ENCODE measurements at regions not wholly inside any gene's neighbourhood (a gene's known extent, or its start where the extent isn't known, plus 50 kb on each side); places are given as distances from the start of the nearest gene placed in this dataset.

DNA sequence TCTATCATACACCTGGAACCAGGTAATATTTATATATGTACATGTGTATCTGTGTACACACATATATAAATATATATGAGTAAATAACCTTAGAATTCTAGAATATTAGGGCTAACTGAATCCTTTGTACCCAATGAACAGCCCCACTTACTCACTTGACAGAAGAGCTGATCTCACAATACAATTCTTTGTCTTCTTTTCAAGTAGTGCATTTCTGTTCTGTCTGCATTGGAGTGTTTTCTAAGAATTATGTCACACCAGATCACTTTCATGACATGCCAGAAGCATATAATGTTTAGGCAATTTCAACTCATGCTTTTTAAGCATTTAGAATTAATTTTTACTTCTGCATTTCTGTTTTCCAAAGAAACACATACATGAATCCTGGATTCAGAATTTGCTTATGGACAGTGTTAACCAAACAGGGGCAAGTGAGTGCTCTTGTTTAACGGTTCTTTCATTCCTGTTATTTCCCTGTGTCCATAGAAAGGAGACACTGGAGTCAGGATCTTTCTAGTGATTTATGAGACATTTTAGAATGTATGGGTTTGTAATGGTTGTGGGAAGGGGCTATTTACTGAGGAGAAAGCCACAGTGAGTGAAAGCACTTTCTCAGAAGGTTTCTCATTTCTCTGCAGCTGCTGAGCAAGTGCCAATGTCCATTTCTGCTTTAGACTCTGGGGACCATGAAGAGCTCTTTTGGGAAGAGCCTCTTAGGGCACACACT, 123.2 kb downstream of the RMI1 start:
- H3K4me1 ChIP-seq, result peaks cover 0 to 5% (median 0%) of the 10 kb centered on the region in 4 donors
- H3K4me3 ChIP-seq, result no peak overlapping the region
- TF ChIP-seq POLR2AphosphoS5 (IDR thresholded peaks at IDR 0.05), result no peak
- no peak for TF ChIP-seq POLR2A (IDR thresholded peaks at IDR 0.05)
- no peak for TF ChIP-seq CTCF (IDR thresholded peaks at IDR 0.05)
- no peak for TF ChIP-seq EP300 (IDR thresholded peaks at IDR 0.05)
- 66 to 68% methylated on average over 1 of the region's 1 CpG for WGBS, 2 donors
- no peak for DNase-seq
- H3K9me3 ChIP-seq, result no peaks in the 10 kb centered on the region
- H3K27ac ChIP-seq, result no peak overlapping the region
- H3K27me3 ChIP-seq, result peaks cover 0 to 19% (median 0%) of the 10 kb centered on the region in 3 donors
- H3K36me3 ChIP-seq, result no peaks in the 10 kb centered on the region
- intact Hi-C loops (cut with DNase I), result no loop called here

DNA sequence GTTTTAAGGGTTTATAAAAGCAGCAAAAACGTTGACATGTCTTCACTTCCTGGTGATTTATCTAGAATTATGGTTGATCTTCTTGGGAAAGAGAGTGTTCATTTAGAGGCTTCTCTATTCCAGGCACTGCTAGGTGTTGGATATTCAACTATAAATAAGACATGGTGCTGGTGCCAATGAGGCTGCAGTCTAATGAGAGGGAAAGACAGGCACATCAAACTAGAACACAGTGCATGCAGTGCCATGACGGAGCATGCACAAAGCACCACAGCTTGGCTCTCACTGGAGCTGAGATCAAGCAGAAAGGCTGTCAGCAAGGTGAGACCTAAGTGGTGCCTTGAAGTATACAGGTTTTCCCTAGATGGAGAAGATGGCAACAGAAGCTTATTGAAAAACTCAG, 126.5 kb downstream of the RMI1 start:
- H3K36me3 ChIP-seq, result no peaks in the 10 kb centered on the region
- no peak overlapping the region for H3K4me3 ChIP-seq
- peaks cover 0 to 15% (median 0%) of the 10 kb centered on the region in 3 donors for H3K27me3 ChIP-seq
- intact Hi-C loops (cut with DNase I), result no loop called here
- H3K27ac ChIP-seq, result no peak overlapping the region
- H3K9me3 ChIP-seq, result no peaks in the 10 kb centered on the region
- 69 to 76% methylated on average over 2 of the region's 2 CpGs for WGBS, 2 donors
- TF ChIP-seq POLR2A (IDR thresholded peaks at IDR 0.05) (no peak), CTCF (IDR thresholded peaks at IDR 0.05) (no peak), EP300 (IDR thresholded peaks at IDR 0.05) (no peak), POLR2AphosphoS5 (IDR thresholded peaks at IDR 0.05) (no peak)
- H3K4me1 ChIP-seq, result peaks cover 0 to 3% (median 0%) of the 10 kb centered on the region in 4 donors
- no peak for DNase-seq

DNA sequence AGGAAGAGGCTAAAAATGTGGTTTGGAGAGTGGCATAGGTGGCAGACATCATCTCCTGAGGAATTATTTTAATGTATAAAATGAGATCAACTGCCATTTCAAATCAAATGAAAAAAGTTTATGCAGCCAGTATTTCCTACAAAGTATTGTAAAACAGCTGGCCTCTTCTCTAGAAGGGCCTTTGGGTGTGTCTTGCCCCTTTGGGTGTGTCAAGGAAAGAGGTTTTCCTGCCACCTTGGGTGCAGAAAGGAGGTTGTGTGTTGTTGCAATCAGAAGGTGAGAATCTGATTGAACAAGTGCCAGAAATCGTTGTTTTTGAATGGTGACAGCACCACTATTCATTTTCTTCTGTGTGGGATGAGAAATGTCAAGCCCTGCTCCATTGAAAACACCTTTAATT, 127.4 kb downstream of the RMI1 start:
- Histone ChIP-seq H3K4me3 (no peak overlapping the region), H3K27me3 (peaks cover 0 to 7% (median 0%) of the 10 kb centered on the region in 3 donors), H3K27ac (no peak overlapping the region), H3K4me1 (no peaks in the 10 kb centered on the region), H3K36me3 (no peaks in the 10 kb centered on the region), H3K9me3 (no peaks in the 10 kb centered on the region)
- DNase-seq, result no peak
- TF ChIP-seq POLR2A (IDR thresholded peaks at IDR 0.05) (no peak), CTCF (IDR thresholded peaks at IDR 0.05) (no peak), POLR2AphosphoS5 (IDR thresholded peaks at IDR 0.05) (no peak), EP300 (IDR thresholded peaks at IDR 0.05) (no peak)
- 5 to 44% methylated on average over 1 of the region's 1 CpG for WGBS, 2 donors
- intact Hi-C loops (cut with DNase I), result no loop called here

DNA sequence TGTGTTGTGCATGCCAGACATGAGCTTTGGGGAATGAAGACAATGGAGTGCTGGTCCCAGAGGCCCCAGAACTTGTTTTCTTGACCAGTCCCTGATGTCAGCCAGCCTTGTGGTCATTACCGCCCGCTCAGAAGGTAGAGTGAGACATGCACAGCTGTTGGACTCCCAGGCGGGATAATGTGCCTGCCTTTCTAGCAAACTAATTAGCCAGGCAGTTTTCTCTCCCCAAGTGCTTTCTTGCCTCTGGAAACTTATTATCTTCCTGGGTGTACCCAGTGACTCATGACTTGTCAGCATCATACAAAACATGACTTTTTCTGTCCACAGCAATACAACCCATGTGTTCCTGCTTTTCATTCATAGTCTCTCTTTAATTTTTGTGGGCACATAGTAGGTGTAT, 131.1 kb downstream of the RMI1 start:
- Histone ChIP-seq H3K4me1 (no peaks in the 10 kb centered on the region), H3K27ac (no peak overlapping the region), H3K27me3 (no peaks in the 10 kb centered on the region), H3K9me3 (peaks cover 0 to 5% (median 0%) of the 10 kb centered on the region in 4 donors), H3K4me3 (no peak overlapping the region), H3K36me3 (no peaks in the 10 kb centered on the region)
- TF ChIP-seq POLR2AphosphoS5 (IDR thresholded peaks at IDR 0.05), result no peak
- TF ChIP-seq CTCF (IDR thresholded peaks at IDR 0.05), result no peak
- TF ChIP-seq POLR2A (IDR thresholded peaks at IDR 0.05), result no peak
- no peak for TF ChIP-seq EP300 (IDR thresholded peaks at IDR 0.05)
- 94 to 95% methylated on average over 3 of the region's 3 CpGs for WGBS, 2 donors
- intact Hi-C loops (cut with DNase I), result no loop called here
- DNase-seq, result no peak
